ENCODE measurements at regions not wholly inside any gene's neighbourhood (a gene's known extent, or its start where the extent isn't known, plus 50 kb on each side); places are given as distances from the start of the nearest gene placed in this dataset.

GRCh38 chr4:10979032-10979431 lies 294.5 kb upstream of the CLNK start:
- H3K27ac Mint-ChIP-seq (ENCODE audit: unreplicated experiment): no peak overlapping the region
- H3K27me3 Mint-ChIP-seq (ENCODE audit: unreplicated experiment): peaks cover 3% of the 10 kb centered on the region
- no peak for DNase-seq (ENCODE audit: extremely low spot score, unreplicated experiment)
- no peaks in the 10 kb centered on the region for H3K36me3 Mint-ChIP-seq (ENCODE audit: unreplicated experiment)
- no peak for TF ChIP-seq CTCF (IDR thresholded peaks at IDR 0.05)
- H3K4me1 Mint-ChIP-seq (ENCODE audit: unreplicated experiment): no peaks in the 10 kb centered on the region
- no peaks in the 10 kb centered on the region for H3K9me3 Mint-ChIP-seq (ENCODE audit: unreplicated experiment)
- H3K4me3 Mint-ChIP-seq (ENCODE audit: unreplicated experiment): no peak overlapping the region

GRCh38 chr4:10977534-10977933 lies 293.0 kb upstream of the CLNK start:
- no peak overlapping the region for H3K27ac Mint-ChIP-seq (ENCODE audit: unreplicated experiment)
- H3K36me3 Mint-ChIP-seq (ENCODE audit: unreplicated experiment): no peaks in the 10 kb centered on the region
- TF ChIP-seq CTCF (IDR thresholded peaks at IDR 0.05): no peak
- no peak overlapping the region for H3K4me3 Mint-ChIP-seq (ENCODE audit: unreplicated experiment)
- H3K4me1 Mint-ChIP-seq (ENCODE audit: unreplicated experiment): no peaks in the 10 kb centered on the region
- DNase-seq (ENCODE audit: extremely low spot score, unreplicated experiment): no peak
- H3K27me3 Mint-ChIP-seq (ENCODE audit: unreplicated experiment): no peaks in the 10 kb centered on the region
- H3K9me3 Mint-ChIP-seq (ENCODE audit: unreplicated experiment): no peaks in the 10 kb centered on the region

- Mint-ChIP-seq H3K27me3 (ENCODE audit: unreplicated experiment) (no peaks in the 10 kb centered on the region), H3K4me1 (ENCODE audit: unreplicated experiment) (no peaks in the 10 kb centered on the region), H3K36me3 (ENCODE audit: unreplicated experiment) (no peaks in the 10 kb centered on the region), H3K9me3 (ENCODE audit: unreplicated experiment) (no peaks in the 10 kb centered on the region), H3K27ac (ENCODE audit: unreplicated experiment) (no peak overlapping the region), H3K4me3 (ENCODE audit: unreplicated experiment) (no peak overlapping the region)
- no peak for TF ChIP-seq CTCF (IDR thresholded peaks at IDR 0.05)
- no peak for DNase-seq (ENCODE audit: extremely low spot score, unreplicated experiment)
These were observed 289.8 kb upstream of the CLNK start for GRCh38 chr4:10974371-10974770.

GRCh38 chr4:10973686-10974085 lies 289.1 kb upstream of the CLNK start:
- Mint-ChIP-seq H3K27me3 (ENCODE audit: unreplicated experiment) (no peaks in the 10 kb centered on the region), H3K27ac (ENCODE audit: unreplicated experiment) (no peak overlapping the region), H3K36me3 (ENCODE audit: unreplicated experiment) (no peaks in the 10 kb centered on the region), H3K4me1 (ENCODE audit: unreplicated experiment) (no peaks in the 10 kb centered on the region), H3K9me3 (ENCODE audit: unreplicated experiment) (no peaks in the 10 kb centered on the region), H3K4me3 (ENCODE audit: unreplicated experiment) (no peak overlapping the region)
- no peak for TF ChIP-seq CTCF (IDR thresholded peaks at IDR 0.05)
- DNase-seq (ENCODE audit: extremely low spot score, unreplicated experiment): no peak

- DNase-seq (ENCODE audit: extremely low spot score, unreplicated experiment): no peak
- Mint-ChIP-seq H3K27me3 (ENCODE audit: unreplicated experiment) (no peaks in the 10 kb centered on the region), H3K27ac (ENCODE audit: unreplicated experiment) (no peak overlapping the region), H3K4me1 (ENCODE audit: unreplicated experiment) (no peaks in the 10 kb centered on the region), H3K9me3 (ENCODE audit: unreplicated experiment) (no peaks in the 10 kb centered on the region), H3K36me3 (ENCODE audit: unreplicated experiment) (no peaks in the 10 kb centered on the region), H3K4me3 (ENCODE audit: unreplicated experiment) (no peak overlapping the region)
- no peak for TF ChIP-seq CTCF (IDR thresholded peaks at IDR 0.05)
These were observed 287.3 kb upstream of the CLNK start for GRCh38 chr4:10971800-10972401.
